ENCODE measurements at regions not wholly inside any gene's neighbourhood (a gene's known extent, or its start where the extent isn't known, plus 50 kb on each side); places are given as distances from the start of the nearest gene placed in this dataset.

DNA sequence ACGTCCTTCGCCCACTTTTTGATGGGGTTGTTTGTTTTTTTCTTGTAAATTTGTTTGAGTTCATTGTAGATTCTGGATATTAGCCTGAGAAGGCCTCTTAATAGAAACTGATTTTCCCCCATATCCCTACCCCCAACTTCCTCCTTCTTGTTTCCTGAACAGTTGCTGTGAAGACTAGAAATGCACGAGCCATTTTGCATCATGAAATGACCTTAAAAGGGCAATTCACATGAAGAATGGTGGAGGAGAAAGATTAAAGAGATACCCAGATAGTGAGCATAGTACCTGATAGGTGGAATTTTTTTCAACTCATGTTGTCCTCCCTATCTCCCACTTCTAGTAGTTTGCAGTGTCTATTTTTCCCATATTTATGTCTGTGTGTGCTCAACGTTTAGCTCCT is 55.2 kb upstream of the KCNH8 start:
- TF ChIP-seq ZFX (IDR thresholded peaks at IDR 0.05; ENCODE audit: borderline replicate concordance), result no peak
- TF ChIP-seq CTCF (IDR thresholded peaks at IDR 0.05), result no peak
- no peak overlapping the region for H3K27ac ChIP-seq

- no peak overlapping the region for H3K27ac ChIP-seq
- no peak for TF ChIP-seq CTCF (IDR thresholded peaks at IDR 0.05)
- TF ChIP-seq ZFX (IDR thresholded peaks at IDR 0.05; ENCODE audit: borderline replicate concordance), result no peak
Observed at GRCh38 chr3:19077388-19077787, 70.9 kb upstream of the KCNH8 start.

DNA sequence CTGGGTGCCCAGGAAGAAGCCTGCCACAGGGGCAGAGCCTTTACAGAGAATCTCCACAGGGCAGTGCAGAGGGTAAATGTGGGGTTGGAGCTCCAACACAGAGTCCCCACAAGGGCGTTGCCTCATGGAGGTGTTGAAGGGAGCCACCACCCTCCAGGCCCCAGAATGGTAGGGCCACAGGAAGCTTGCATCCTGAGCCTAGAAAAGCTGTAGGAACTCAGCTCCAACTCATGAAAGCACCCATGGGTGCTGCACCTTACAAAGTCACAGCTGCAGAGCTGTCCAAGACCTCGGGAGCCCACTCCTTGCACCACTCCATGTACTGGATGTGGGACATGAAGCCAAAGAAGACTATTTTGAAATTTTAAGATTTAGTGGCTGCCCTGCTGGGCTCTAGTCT is 73.3 kb upstream of the KCNH8 start:
- no peak overlapping the region for H3K27ac ChIP-seq
- TF ChIP-seq CTCF (IDR thresholded peaks at IDR 0.05), result no peak
- no peak for TF ChIP-seq ZFX (IDR thresholded peaks at IDR 0.05; ENCODE audit: borderline replicate concordance)

GRCh38 chr3:19074257-19074900 is 73.9 kb upstream of the KCNH8 start:
- no peak for TF ChIP-seq ZFX (IDR thresholded peaks at IDR 0.05; ENCODE audit: borderline replicate concordance)
- TF ChIP-seq CTCF (IDR thresholded peaks at IDR 0.05), result no peak
- H3K27ac ChIP-seq, result no peak overlapping the region

- H3K27ac ChIP-seq, result no peak overlapping the region
- no peak for TF ChIP-seq CTCF (IDR thresholded peaks at IDR 0.05)
- no peak for TF ChIP-seq ZFX (IDR thresholded peaks at IDR 0.05; ENCODE audit: borderline replicate concordance)
Observed at GRCh38 chr3:19073341-19074105, 74.8 kb upstream of the KCNH8 start.

DNA sequence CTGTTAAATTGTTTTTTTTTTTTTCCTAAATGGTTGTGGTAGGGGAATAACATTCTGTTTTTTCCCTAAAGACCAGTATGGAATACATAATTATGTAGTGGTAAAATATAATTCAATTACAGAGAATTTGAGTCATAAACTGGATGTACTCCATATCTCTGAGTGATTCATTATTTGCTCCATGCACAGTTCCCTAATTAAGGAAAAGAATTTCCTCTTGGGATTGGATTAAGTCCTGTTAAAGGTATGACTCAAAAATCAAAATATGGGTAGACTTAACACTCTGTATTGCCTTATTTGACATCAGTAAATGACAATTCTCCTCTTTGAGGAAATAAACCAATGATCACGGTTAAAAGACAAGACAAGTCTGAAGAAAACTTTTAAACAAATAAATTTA is 78.0 kb upstream of the KCNH8 start:
- TF ChIP-seq CTCF (IDR thresholded peaks at IDR 0.05) (no peak), ZFX (IDR thresholded peaks at IDR 0.05; ENCODE audit: borderline replicate concordance) (no peak)
- no peak overlapping the region for H3K27ac ChIP-seq

GRCh38 chr3:19065027-19065426 is 83.3 kb upstream of the KCNH8 start:
- TF ChIP-seq ZFX (IDR thresholded peaks at IDR 0.05; ENCODE audit: borderline replicate concordance) (no peak), CTCF (IDR thresholded peaks at IDR 0.05) (peak; percentile 55)
- H3K27ac ChIP-seq, result no peak overlapping the region
